GM18519 (cell line): ENCODE measurements at regions not wholly inside any gene's neighbourhood (a gene's known extent, or its start where the extent isn't known, plus 50 kb on each side); places are given as distances from the start of the nearest gene placed in this dataset.

Experiments used
- ATAC-seq: cut with Tn5 transposase; IDR thresholded peaks from one replicate; pipeline ENCODE4 v1.9.1; 2021; ENCODE audit warnings: mild to moderate bottlenecking, moderate library complexity; ENCODE audit not compliant: unreplicated experiment, low FRiP score

- no peak for ATAC-seq
These were observed 109.0 kb downstream of the HFE start for GRCh38 chr6:26195924-26196845.

- ATAC-seq, result no peak
These were observed 109.8 kb downstream of the HFE start for GRCh38 chr6:26196846-26197635.

GRCh38 chr6:26197636-26197932 lies 110.4 kb downstream of the HFE start:
- ATAC-seq, result no peak

GRCh38 chr6:26197933-26198721 lies 110.9 kb downstream of the HFE start:
- ATAC-seq, result no peak

- ATAC-seq, result no peak
These were observed 111.5 kb downstream of the HFE start for GRCh38 chr6:26198722-26199056.

GRCh38 chr6:26199057-26199772 lies 112.0 kb downstream of the HFE start:
- peak; percentile 44 for ATAC-seq

- no peak for ATAC-seq
These were observed 112.8 kb downstream of the HFE start for GRCh38 chr6:26199773-26200764.

GRCh38 chr6:26200918-26201721 lies 113.9 kb downstream of the HFE start:
- ATAC-seq, result no peak

- ATAC-seq, result no peak
These were observed 115.0 kb downstream of the HFE start for GRCh38 chr6:26202201-26202611.

GRCh38 chr6:26202811-26203583 lies 115.8 kb downstream of the HFE start:
- ATAC-seq, result no peak

GRCh38 chr6:26204332-26205160 lies 117.3 kb downstream of the HFE start:
- ATAC-seq, result peak; percentile 33

GRCh38 chr6:26205161-26205624 lies 118.0 kb downstream of the HFE start:
- ATAC-seq, result no peak

- ATAC-seq, result no peak
These were observed 118.7 kb downstream of the HFE start for GRCh38 chr6:26205625-26206574.

- ATAC-seq, result no peak
These were observed 119.9 kb downstream of the HFE start for GRCh38 chr6:26206868-26207801.

GRCh38 chr6:26211963-26212362 lies 124.7 kb downstream of the HFE start:
- ATAC-seq, result no peak
